Endodermal cell (in vitro differentiated cells): ENCODE measurements at regions not wholly inside any gene's neighbourhood (a gene's known extent, or its start where the extent isn't known, plus 50 kb on each side); places are given as distances from the start of the nearest gene placed in this dataset.

Experiments
- DNase-seq: peaks from one replicate; pipeline ENCODE4 v3.0.0-alpha.2; 2017
- H3K27ac ChIP-seq: 2 replicates; pipeline ENCODE4 v1.5.1; 2013; ENCODE audit warnings: mild to moderate bottlenecking, low read depth, low read length, moderate library complexity
- H3K27me3 ChIP-seq: 2 replicates; pipeline ENCODE4 v1.6.1; 2013; ENCODE audit warnings: mild to moderate bottlenecking, low read length, moderate library complexity; ENCODE audit not compliant: insufficient read depth, control insufficient read depth, poor library complexity, severe bottlenecking
- H3K36me3 ChIP-seq: 2 replicates; pipeline ENCODE4 v1.7.0; 2013; ENCODE audit warnings: mild to moderate bottlenecking, low read length, moderate library complexity; ENCODE audit not compliant: control insufficient read depth, insufficient read depth
- H3K4me1 ChIP-seq: one replicate; pipeline ENCODE4 v1.7.0; 2013; ENCODE audit warnings: low read length; ENCODE audit not compliant: control insufficient read depth, insufficient read depth
- H3K4me3 ChIP-seq: 2 replicates; pipeline ENCODE4 v1.5.1; 2013; ENCODE audit warnings: mild to moderate bottlenecking, low read length, moderate library complexity
- H3K9ac ChIP-seq: 2 replicates; pipeline ENCODE4 v1.6.1; 2013; ENCODE audit warnings: mild to moderate bottlenecking, low read length, moderate library complexity; ENCODE audit not compliant: poor library complexity, severe bottlenecking; ENCODE audit errors: extremely low read depth
- H3K9me3 ChIP-seq: 2 replicates; pipeline ENCODE4 v1.6.1; 2013; ENCODE audit warnings: mild to moderate bottlenecking, low read length, moderate library complexity; ENCODE audit not compliant: control insufficient read depth
- H3K27ac Mint-ChIP-seq: 2 replicates; pipeline ENCODE4 v1.8.0; 2020; ENCODE audit warnings: mixed read lengths
- H3K27me3 Mint-ChIP-seq: 2 replicates; pipeline ENCODE4 v1.8.0; 2021; ENCODE audit warnings: mild to moderate bottlenecking, mixed read lengths; ENCODE audit not compliant: insufficient read depth
- H3K36me3 Mint-ChIP-seq: 2 replicates; pipeline ENCODE4 v1.8.0; 2020; ENCODE audit warnings: low read depth, mixed read lengths
- H3K4me1 Mint-ChIP-seq: 2 replicates; pipeline ENCODE4 v1.8.0; 2020; ENCODE audit warnings: mixed read lengths
- H3K4me3 Mint-ChIP-seq: 2 replicates; pipeline ENCODE4 v1.8.0; 2020; ENCODE audit warnings: mild to moderate bottlenecking, moderate library complexity, mixed read lengths
- H3K9me3 Mint-ChIP-seq: 2 replicates; pipeline ENCODE4 v1.8.0; 2020; ENCODE audit warnings: mild to moderate bottlenecking, mixed read lengths
- CTCF ChIP-seq: fragments of 200-600 bp; sonication (generic); conservative IDR thresholded peaks from 2 replicates; pipeline ENCODE4 v1.5.0; 2021; ENCODE audit warnings: antibody characterized with exemption, mild to moderate bottlenecking
- WGBS, 2 experiments: methylation state at CpG; one replicate each; pipeline versions ENCODE4 v1.1.5 to v1.1.7; 2013; ENCODE audit warnings: missing lambda C conversion rate in 2 of 2, mixed read lengths in 1 of 2; ENCODE audit not compliant: insufficient coverage in 1 of 2, insufficient read length in 1 of 2; 5-methylcytosine and 5-hydroxymethylcytosine counted together

GRCh38 chr2:16128746-16129610 lies 188.6 kb downstream of the MYCN start:
- H3K9me3 Mint-ChIP-seq = no peaks in the 10 kb centered on the region
- no peak overlapping the region for H3K4me3 Mint-ChIP-seq
- Histone ChIP-seq H3K27ac (no peak overlapping the region), H3K9me3 (no peaks in the 10 kb centered on the region), H3K36me3 (no peaks in the 10 kb centered on the region), H3K27me3 (no peaks in the 10 kb centered on the region), H3K4me1 (no peaks in the 10 kb centered on the region), H3K4me3 (no peak overlapping the region), H3K9ac (no peak overlapping the region)
- no peaks in the 10 kb centered on the region for H3K36me3 Mint-ChIP-seq
- H3K4me1 Mint-ChIP-seq = peaks cover 3% of the 10 kb centered on the region
- H3K27me3 Mint-ChIP-seq = no peaks in the 10 kb centered on the region
- H3K27ac Mint-ChIP-seq = no peak overlapping the region
- 87 to 95% methylated on average over 9 to 13 of the region's 13 CpGs for WGBS, 2 experiments
- peak; percentile 17 for DNase-seq
- no peak for TF ChIP-seq CTCF

- TF ChIP-seq CTCF = no peak
- Histone ChIP-seq H3K27ac (no peak overlapping the region), H3K36me3 (no peaks in the 10 kb centered on the region), H3K27me3 (no peaks in the 10 kb centered on the region), H3K9ac (no peak overlapping the region), H3K9me3 (no peaks in the 10 kb centered on the region), H3K4me1 (no peaks in the 10 kb centered on the region), H3K4me3 (no peak overlapping the region)
- no peaks in the 10 kb centered on the region for H3K9me3 Mint-ChIP-seq
- H3K27me3 Mint-ChIP-seq = no peaks in the 10 kb centered on the region
- peaks cover 3% of the 10 kb centered on the region for H3K4me1 Mint-ChIP-seq
- 90 to 93% methylated on average over 8 of the region's 8 CpGs for WGBS, 2 experiments
- H3K36me3 Mint-ChIP-seq = no peaks in the 10 kb centered on the region
- no peak overlapping the region for H3K27ac Mint-ChIP-seq
- peak; percentile 16 for DNase-seq
- no peak overlapping the region for H3K4me3 Mint-ChIP-seq
Measured at GRCh38 chr2:16127958-16128357, 187.6 kb downstream of the MYCN start.

GRCh38 chr2:16127276-16127940 lies 187.1 kb downstream of the MYCN start:
- Histone ChIP-seq H3K9me3 (no peaks in the 10 kb centered on the region), H3K36me3 (no peaks in the 10 kb centered on the region), H3K4me1 (no peaks in the 10 kb centered on the region), H3K9ac (no peak overlapping the region), H3K27ac (no peak overlapping the region), H3K27me3 (no peaks in the 10 kb centered on the region), H3K4me3 (no peak overlapping the region)
- no peak overlapping the region for H3K4me3 Mint-ChIP-seq
- no peaks in the 10 kb centered on the region for H3K27me3 Mint-ChIP-seq
- H3K9me3 Mint-ChIP-seq = no peaks in the 10 kb centered on the region
- H3K4me1 Mint-ChIP-seq = peaks cover 3% of the 10 kb centered on the region
- no peak for TF ChIP-seq CTCF
- 95 to 96% methylated on average over 10 of the region's 10 CpGs for WGBS, 2 experiments
- DNase-seq = peak; percentile 19
- no peak overlapping the region for H3K27ac Mint-ChIP-seq
- no peaks in the 10 kb centered on the region for H3K36me3 Mint-ChIP-seq
